Central memory CD8-positive, alpha-beta T cell (primary cell): ENCODE measurements at regions not wholly inside any gene's neighbourhood (a gene's known extent, or its start where the extent isn't known, plus 50 kb on each side); places are given as distances from the start of the nearest gene placed in this dataset.

Source experiments
- ATAC-seq: fragments of 150-1000 bp; cut with Tn5 transposase; replicated peaks from 2 replicates; pipeline ENCODE4 v1.10.0; 2022; ENCODE audit warnings: mild to moderate bottlenecking, moderate FRiP score, moderate number of reproducible peaks; ENCODE audit not compliant: poor library complexity, severe bottlenecking; ENCODE audit errors: extremely low read depth
- DNase-seq, 2 donors: peaks; one replicate each; pipeline ENCODE4 v3.0.0; 2021; ENCODE audit warnings: low spot score in 2 of 2
- H3K27ac Mint-ChIP-seq: one replicate; pipeline ENCODE4 v1.8.0; 2022; ENCODE audit warnings: low read depth, mild to moderate bottlenecking, moderate library complexity, mixed read lengths
- H3K27me3 Mint-ChIP-seq: one replicate; pipeline ENCODE4 v1.8.0; 2022; ENCODE audit warnings: mixed read lengths
- H3K36me3 Mint-ChIP-seq: one replicate; pipeline ENCODE4 v1.8.0; 2022; ENCODE audit warnings: mild to moderate bottlenecking, moderate library complexity, mixed read lengths; ENCODE audit not compliant: insufficient read depth
- H3K4me1 Mint-ChIP-seq: one replicate; pipeline ENCODE4 v1.8.0; 2022; ENCODE audit warnings: mixed read lengths
- H3K4me3 Mint-ChIP-seq: one replicate; pipeline ENCODE4 v1.8.0; 2022; ENCODE audit warnings: mild to moderate bottlenecking, moderate library complexity, mixed read lengths
- H3K9me3 Mint-ChIP-seq: one replicate; pipeline ENCODE4 v1.8.0; 2022; ENCODE audit warnings: mixed read lengths

DNA sequence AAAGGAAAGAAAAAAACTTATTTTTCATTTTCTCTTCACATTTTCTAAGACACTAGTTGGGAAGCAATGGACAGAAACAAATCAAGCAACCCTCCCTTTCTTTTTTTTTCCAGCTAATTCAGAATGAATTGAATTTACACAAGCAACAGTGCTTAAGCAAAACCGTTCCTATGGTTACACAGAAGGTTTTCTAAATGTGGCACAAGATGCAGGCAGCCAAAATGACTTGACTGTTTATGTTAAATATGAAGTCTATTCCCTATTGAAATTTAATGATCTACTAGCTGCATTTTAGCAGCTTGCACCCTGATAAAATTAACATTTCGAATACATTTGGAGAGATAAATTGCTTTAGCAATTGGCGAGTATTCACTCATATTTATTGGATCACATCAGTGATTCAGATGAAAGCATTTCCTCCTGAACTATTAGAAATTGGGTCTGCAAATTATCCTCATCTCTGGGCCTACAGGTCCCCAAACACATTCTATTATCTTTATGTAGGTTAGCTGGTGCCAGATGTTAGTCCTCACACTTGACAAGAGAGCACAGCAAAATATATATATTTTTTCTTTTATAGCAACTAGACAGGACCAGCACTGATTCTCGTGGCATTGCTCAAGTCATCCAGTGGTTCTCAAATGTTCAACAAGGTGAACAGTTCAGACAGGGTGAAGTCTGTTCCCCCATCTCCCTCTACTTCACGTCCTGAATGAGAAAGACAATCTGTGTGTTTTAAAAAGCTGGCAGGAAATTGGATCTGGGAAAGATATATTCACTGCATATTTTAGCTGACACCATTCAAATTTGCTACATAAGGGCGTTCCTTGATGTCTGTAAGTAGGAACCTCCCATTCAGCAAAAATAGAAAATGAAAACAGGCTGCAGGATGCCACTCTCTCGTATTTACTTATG is 463.6 kb upstream of the KCNMB2 start:
- ATAC-seq (no peak), DNase-seq (no peak)
- H3K36me3 Mint-ChIP-seq, result no peaks in the 10 kb centered on the region
- no peak overlapping the region for H3K4me3 Mint-ChIP-seq
- H3K4me1 Mint-ChIP-seq, result no peaks in the 10 kb centered on the region
- no peak overlapping the region for H3K27ac Mint-ChIP-seq
- H3K9me3 Mint-ChIP-seq, result peaks cover 5% of the 10 kb centered on the region
- no peaks in the 10 kb centered on the region for H3K27me3 Mint-ChIP-seq

DNA sequence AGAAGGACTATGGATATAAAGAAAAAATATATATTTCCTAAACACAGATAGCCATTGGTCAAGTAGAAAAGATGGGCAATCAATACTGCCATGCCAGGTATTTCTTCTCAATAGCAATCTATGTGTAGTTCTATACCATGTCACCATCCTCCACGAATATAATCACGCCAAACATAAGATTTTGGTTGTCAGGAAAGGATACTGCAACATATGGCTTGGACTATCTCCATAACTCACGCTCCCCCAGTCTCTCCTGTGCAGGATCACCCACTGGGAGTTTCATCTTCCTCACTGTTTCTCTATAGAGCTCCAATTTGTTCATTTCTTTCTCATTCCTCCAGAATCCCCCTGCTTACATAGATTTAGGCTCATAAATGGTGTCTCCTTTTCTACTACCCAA is 462.9 kb upstream of the KCNMB2 start:
- Mint-ChIP-seq H3K36me3 (no peaks in the 10 kb centered on the region), H3K9me3 (peaks cover 5% of the 10 kb centered on the region), H3K4me1 (no peaks in the 10 kb centered on the region), H3K4me3 (no peak overlapping the region), H3K27ac (no peak overlapping the region), H3K27me3 (no peaks in the 10 kb centered on the region)
- DNase-seq (no peak), ATAC-seq (no peak)

DNA sequence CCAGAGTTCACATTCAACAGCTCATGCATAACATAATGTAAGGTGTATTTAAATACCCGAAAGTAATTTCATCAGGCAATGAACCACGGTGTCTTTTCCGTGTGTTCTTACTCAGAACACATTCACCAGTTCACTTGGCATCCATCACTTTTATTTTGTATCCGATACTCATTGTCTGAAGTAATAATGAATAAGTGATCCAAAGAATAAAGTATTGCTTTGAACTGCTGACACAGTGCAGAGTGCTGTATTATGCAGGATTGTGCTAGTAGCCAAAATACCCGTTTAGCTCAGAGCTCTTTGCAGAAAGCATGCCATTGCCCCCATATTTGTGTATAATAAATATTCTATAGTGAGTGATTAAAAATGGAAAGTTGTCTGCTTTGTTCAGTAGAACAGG is 460.9 kb upstream of the KCNMB2 start:
- Mint-ChIP-seq H3K4me1 (no peaks in the 10 kb centered on the region), H3K9me3 (no peaks in the 10 kb centered on the region), H3K27ac (no peak overlapping the region), H3K4me3 (no peak overlapping the region), H3K27me3 (no peaks in the 10 kb centered on the region), H3K36me3 (no peaks in the 10 kb centered on the region)
- ATAC-seq, result no peak
- DNase-seq, result no peak

DNA sequence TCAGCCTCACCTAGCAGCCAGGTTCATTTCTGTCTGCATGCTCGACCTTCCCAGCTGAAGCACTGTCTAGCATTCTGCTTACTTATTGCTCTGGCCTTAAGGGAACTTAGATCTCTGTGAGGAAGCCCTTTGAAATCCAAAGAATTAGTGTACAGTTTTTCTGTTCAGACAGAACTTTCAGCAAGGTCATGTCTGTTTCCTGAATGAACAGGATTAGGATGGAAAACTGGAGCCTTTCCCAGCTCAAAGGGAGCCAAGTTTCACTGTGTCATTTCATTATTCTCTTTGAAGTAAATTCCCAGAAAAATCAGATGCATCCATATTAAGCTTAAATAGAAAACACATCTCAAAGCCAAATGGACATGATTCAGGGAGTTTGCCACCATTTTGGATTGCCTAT is 457.3 kb upstream of the KCNMB2 start:
- H3K36me3 Mint-ChIP-seq, result no peaks in the 10 kb centered on the region
- H3K4me3 Mint-ChIP-seq, result no peak overlapping the region
- DNase-seq (no peak), ATAC-seq (no peak)
- H3K4me1 Mint-ChIP-seq, result no peaks in the 10 kb centered on the region
- H3K27ac Mint-ChIP-seq, result no peak overlapping the region
- no peaks in the 10 kb centered on the region for H3K9me3 Mint-ChIP-seq
- no peaks in the 10 kb centered on the region for H3K27me3 Mint-ChIP-seq

DNA sequence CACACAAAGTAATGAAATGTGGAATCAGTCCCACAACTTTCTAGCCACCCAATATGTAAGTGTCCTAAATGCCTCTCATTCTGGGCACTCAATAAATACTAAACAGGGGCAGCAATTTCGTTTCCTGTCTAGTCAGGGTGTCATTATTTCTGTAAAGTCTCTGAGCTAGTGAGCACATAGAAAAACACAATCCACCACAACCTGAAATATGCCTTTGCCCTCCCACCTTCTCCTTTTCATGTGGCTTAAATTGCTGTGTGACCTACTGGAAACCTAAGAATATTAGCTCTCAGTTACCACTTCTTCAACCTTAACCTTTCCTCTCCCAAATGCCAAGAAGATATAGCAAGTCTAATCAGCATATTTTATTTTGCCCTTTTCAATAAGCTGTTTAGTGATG is 456.3 kb upstream of the KCNMB2 start:
- H3K9me3 Mint-ChIP-seq, result no peaks in the 10 kb centered on the region
- DNase-seq, result no peak
- ATAC-seq, result no peak
- H3K27ac Mint-ChIP-seq, result no peak overlapping the region
- H3K4me3 Mint-ChIP-seq, result no peak overlapping the region
- H3K27me3 Mint-ChIP-seq, result no peaks in the 10 kb centered on the region
- no peaks in the 10 kb centered on the region for H3K36me3 Mint-ChIP-seq
- no peaks in the 10 kb centered on the region for H3K4me1 Mint-ChIP-seq

DNA sequence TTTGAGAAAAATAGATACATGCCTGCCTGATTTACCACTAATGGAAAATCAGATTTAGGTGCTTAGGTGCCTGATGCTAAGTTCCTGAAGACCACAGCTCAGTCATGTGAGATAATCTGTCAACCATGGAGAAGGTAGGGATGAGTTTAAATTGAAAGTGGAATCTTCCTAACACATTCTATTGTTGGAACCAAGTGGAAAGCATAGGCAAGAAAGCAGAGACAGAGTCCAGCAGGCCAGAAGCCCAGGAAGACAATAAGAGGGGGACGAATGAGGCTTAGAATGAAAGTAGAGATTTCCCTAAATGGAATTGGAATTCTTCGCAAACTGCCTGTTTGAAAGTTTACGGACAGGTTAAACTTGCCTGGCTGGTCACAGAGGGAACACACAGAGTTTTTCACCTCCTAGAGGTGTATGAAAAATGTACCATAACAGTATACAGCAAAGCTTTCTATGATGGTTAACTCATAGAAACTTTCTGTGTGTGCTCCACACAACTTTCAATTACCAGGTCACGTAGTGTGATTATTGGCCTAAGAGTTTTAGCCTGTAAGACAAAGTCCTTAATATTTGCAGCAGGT is 453.8 kb upstream of the KCNMB2 start:
- H3K4me3 Mint-ChIP-seq, result no peak overlapping the region
- H3K27me3 Mint-ChIP-seq, result peaks cover 18% of the 10 kb centered on the region
- no peak overlapping the region for H3K27ac Mint-ChIP-seq
- H3K9me3 Mint-ChIP-seq, result no peaks in the 10 kb centered on the region
- H3K36me3 Mint-ChIP-seq, result no peaks in the 10 kb centered on the region
- no peak for DNase-seq
- no peak for ATAC-seq
- no peaks in the 10 kb centered on the region for H3K4me1 Mint-ChIP-seq

DNA sequence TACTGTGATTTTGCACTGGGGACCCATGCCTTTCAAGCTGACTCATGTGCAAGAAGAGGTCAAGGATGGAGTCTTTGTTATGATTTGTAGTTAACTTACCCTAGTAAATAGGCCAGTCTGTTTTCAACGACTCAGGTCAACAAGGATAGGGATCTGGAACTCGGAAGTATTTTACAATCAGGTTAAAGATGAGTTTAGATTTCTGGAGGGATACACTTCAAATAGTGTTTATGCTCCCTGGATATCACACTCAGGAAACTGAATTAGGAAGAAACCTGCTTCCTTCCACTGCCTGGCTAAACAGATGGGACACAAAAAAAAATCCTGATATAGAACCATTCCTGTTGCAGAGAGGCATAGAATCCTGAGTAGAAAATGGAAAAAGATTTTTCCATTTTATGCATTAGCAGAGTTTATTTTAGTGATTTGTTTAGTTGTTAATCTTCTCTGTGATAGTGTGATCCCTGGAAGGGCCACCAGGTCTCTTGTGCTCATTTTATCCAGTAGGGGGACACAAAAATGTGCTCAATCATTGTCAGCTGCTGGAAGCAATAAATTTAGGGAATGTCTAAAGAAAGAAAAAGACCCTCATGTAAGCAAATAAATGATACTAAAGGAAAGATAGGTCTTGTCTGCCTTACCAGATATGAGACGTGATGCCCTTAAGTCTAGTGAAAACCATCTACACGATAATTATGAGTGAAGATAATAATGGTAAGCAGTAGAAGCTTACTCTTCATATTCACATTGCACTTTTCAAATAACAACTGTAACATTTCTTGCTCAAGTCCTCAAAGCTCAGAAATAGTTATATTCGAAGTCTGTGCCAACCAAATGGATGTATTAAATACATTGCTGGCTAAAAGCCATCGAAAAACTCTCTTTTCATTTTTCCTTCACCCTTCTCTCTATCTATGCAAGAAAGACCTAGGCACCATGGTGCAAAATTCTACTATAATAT is 452.1 kb upstream of the KCNMB2 start:
- H3K36me3 Mint-ChIP-seq, result no peaks in the 10 kb centered on the region
- DNase-seq (no peak), ATAC-seq (no peak)
- H3K9me3 Mint-ChIP-seq, result no peaks in the 10 kb centered on the region
- H3K27me3 Mint-ChIP-seq, result peaks cover 22% of the 10 kb centered on the region
- H3K4me1 Mint-ChIP-seq, result no peaks in the 10 kb centered on the region
- H3K27ac Mint-ChIP-seq, result no peak overlapping the region
- H3K4me3 Mint-ChIP-seq, result no peak overlapping the region

DNA sequence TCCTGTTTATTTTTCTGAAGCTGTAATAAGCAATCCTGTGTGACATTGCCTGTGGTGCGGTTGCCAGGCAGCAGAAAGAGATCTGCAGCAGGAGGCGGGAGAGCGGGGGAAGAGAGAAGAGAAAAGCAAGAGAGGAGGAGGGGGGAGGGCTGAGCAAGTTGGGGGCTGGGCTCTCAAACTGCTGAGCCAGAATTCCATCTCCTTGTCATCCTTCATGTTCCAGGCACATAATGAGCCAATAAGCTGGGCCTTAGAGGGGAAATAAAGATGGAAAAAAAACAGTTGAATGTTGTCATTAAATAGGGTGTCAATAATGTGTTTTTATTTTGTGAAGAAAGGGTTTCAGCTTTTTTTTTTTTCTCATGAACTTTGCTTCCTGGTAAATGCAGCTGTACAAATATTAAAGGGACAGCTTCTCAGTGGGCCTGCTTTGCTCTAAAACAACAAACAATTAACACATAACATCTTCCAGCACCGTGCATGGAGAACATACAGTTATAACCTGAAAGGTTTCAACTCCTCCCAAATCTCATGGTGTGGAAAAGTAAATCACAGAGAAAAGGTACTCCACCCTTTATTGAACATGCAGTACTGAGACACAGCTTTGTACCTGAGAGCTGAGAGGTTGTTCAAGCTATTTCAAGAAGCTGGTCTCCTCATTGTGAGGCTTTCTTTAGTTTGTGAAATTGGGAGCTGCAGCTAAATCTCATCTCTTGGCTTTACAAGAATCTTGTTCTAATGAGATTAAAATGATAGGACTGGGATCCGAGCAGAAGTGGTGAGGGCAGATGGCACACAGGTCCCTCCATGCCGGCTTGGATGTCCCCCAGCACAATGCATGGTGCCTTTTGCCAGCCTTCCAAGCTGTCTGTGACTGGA is 451.1 kb upstream of the KCNMB2 start:
- Mint-ChIP-seq H3K9me3 (no peaks in the 10 kb centered on the region), H3K27ac (no peak overlapping the region), H3K4me3 (no peak overlapping the region), H3K36me3 (no peaks in the 10 kb centered on the region), H3K27me3 (peaks cover 22% of the 10 kb centered on the region), H3K4me1 (no peaks in the 10 kb centered on the region)
- no peak for ATAC-seq
- DNase-seq, result no peak

DNA sequence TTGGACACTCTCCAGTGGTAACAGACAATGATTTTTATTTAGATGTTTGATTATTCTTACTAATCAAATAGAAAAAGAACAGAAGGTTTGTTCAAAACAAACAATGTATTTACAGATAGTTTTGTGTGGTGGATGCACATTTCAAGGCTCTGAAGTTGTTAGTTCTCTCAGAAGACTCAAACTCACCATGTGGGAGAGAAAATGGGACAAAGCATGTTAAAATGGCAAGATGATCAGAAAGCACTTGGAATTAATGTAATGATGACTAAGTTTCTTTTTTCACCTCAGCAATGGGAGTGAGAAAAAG is 450.5 kb upstream of the KCNMB2 start:
- Mint-ChIP-seq H3K9me3 (no peaks in the 10 kb centered on the region), H3K27ac (no peak overlapping the region)
- no peak for ATAC-seq

DNA sequence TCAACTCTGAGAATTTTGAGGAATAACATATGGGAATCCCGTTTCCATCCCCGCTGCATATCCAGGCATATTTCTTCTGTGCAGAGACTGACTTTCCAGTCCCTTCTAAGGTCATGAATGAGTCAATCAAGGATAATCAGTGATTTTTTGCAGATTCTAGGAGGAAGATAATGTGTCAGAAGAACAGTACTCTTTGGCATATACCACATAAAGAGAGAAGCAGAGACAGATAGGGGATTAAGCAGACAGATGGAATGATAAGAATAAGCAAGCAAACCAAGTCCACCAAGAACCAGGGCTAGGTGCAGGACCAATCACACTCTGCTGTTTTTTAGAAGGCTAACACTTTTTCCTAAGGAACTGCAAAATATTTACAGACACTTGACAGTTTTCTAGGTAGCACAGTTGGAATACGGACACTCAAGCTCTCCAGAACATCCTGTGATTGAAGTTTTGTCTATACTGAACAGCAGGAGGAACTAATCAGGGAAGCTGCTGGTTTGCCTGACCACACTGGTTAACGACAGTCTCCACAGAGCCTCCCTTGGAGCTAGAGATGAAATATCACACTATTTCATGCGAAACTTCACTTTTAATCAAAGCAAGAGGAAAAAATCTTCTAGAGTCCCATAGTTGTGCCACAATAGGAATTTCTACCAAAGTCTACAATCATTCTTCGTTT is 450.0 kb upstream of the KCNMB2 start:
- peaks cover 2% of the 10 kb centered on the region for H3K9me3 Mint-ChIP-seq
- no peaks in the 10 kb centered on the region for H3K36me3 Mint-ChIP-seq
- H3K4me3 Mint-ChIP-seq, result no peak overlapping the region
- ATAC-seq, result no peak
- H3K4me1 Mint-ChIP-seq, result no peaks in the 10 kb centered on the region
- DNase-seq, result no peak
- H3K27me3 Mint-ChIP-seq, result peaks cover 22% of the 10 kb centered on the region
- H3K27ac Mint-ChIP-seq, result no peak overlapping the region

More for the DNA sequence above, 450.5 kb upstream of the KCNMB2 start:
- Mint-ChIP-seq H3K4me1 (no peaks in the 10 kb centered on the region), H3K36me3 (no peaks in the 10 kb centered on the region), H3K27me3 (peaks cover 22% of the 10 kb centered on the region), H3K4me3 (no peak overlapping the region)
- DNase-seq, result no peak

DNA sequence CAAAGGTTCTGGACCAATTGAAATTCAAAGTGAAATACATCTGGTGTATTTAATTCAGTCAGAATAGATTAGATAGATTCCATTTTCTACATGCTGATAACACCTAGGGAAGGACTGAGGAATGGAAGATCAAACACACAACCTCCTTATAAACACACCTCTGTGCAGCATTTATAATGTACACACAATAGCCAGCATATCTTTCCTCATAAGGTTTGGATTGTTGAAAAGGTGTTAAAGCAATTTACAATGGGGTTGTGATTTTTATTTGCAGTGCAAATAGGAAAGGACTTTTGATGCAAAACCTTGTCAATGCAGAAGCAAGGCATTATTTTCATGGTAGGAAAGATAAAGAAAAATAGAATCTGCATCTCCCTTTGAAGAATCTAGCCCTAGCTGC is 448.9 kb upstream of the KCNMB2 start:
- Mint-ChIP-seq H3K4me3 (no peak overlapping the region), H3K27me3 (peaks cover 27% of the 10 kb centered on the region), H3K9me3 (peaks cover 7% of the 10 kb centered on the region), H3K36me3 (no peaks in the 10 kb centered on the region), H3K4me1 (no peaks in the 10 kb centered on the region), H3K27ac (no peak overlapping the region)
- DNase-seq, result no peak
- ATAC-seq, result no peak
